ENCODE measurements at regions not wholly inside any gene's neighbourhood (a gene's known extent, or its start where the extent isn't known, plus 50 kb on each side); places are given as distances from the start of the nearest gene placed in this dataset.

DNA sequence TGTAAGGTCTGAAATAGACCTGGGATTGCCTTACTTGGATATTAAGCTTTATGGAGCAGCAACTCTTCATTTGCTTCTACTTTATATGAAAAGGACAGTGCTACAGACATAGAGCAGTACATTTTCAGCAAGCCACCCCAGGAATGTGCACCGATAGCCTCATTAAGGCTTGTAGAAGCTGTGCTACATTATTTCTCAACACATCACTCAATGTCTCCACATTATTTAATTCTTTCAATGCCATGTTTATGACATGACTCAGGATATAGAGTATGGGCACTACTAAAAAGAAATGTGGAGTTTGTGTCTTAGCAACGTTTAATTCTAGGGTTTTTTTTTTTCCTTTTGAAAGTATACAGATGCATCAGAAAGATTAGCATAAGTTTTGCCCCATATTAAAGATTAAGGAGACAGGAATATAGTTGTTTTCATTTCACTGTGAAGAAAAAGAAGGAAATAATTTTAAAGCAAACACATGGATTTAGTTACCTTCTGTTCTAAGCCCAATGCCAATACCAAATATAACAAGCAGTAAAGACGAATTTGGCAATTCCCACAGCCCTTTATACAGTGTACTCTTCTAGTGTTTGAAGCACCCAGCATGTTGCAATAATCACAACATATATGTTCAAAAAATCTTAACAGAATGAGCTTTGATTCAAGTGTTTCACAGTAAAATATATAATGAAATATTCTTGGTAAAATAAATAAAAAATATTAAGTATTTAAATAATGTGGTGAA lies 2140.1 kb upstream of the AGA start:
- DNase-seq (ENCODE audit: low read depth in 2 of 2): no peak

GRCh38 chr4:179583221-179583620 lies 2141.0 kb upstream of the AGA start:
- DNase-seq (ENCODE audit: low read depth in 2 of 2): no peak

- DNase-seq (ENCODE audit: low read depth in 2 of 2): no peak
Measured at GRCh38 chr4:179584101-179584500, 2141.9 kb upstream of the AGA start.

DNA sequence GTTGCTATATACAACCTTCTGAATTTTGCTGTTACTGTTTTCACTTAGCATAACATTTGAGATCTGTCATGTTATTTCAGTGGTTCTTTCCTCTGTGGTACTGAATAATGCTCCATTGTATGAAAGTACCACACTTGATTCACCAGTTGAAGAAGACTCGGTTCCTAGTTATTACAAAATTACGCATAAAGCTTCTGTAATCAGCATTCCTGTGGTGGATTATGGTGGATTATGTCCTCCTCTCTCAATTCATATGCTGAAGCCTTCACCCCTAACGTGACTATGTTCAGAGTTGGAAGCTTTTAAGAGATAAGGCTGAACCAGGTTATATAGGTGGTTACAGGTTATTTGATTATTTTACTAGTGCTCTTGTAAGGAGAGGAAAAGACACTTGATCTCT lies 2143.5 kb upstream of the AGA start:
- DNase-seq (ENCODE audit: low read depth in 2 of 2): no peak

DNA sequence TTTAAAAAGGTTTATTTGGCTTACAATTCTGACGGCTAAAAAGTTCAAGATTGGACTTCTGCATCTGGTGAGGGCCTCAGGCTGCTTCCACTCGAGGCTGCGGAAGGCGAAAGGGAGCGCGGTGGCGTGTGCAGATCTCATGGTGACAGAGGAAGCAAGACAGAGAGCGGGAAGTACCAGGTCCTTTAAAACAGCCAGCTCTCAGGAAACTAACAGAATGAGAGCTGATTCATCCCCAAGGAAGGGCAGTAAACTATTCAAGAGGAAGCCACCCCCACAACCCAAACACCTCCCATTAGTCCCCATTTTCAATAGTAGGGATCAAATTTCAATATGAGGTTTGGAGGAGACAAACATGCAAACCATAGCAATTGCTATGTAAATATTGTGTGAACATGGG lies 2144.2 kb upstream of the AGA start:
- DNase-seq (ENCODE audit: low read depth in 2 of 2): no peak

DNA sequence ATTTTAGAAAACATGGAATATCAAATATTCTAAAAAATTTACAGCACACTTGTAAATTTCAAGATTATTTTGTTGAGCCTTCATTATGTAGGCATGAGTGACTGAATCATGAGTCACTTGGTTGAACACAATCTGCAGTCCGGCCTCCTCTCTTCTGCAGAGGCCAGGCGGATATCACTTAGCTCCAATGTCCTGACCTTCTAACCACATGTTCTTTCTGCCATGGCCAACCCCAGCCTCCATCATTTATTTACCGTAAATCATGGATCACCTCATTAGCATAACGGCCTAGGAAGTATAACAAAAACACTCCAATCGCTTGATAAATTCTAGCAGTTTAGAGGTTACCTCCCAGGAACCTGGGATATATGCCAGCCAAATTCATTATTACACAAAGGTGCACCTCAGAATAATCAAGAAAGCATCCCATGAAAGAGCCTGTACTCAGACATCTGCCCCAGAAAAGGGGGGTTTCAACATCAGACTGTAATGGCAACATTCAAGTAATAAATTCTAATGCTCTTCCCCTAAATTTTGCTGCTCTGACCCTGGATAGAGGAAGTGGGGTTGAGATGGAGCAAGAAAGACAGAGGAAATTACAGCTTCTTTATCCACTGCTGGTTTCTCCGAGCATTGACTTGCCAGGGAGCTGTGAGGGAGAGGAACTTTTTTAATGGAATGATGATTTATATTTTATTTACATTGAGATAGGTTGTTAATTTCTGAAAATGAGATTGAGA lies 2153.6 kb upstream of the AGA start:
- no peak for DNase-seq (ENCODE audit: low read depth in 2 of 2)

DNA sequence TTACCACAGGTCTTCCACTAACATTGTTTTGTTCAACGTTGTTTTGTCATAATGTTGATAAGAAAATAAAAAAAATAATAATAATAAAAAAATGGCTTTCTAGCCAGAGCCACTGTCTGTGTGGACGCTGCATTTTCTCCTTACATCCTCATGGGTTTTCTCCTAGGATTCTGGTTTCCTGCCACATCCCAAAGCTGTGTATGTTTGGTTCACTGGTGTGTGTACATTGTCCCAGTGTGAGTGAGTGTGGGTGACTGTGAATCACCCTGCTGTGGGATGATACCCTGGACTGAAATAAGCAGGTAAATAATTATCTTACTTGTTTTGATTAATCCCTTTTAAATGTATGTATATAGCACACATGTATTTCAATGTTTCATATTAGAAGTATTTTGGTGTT lies 2154.4 kb upstream of the AGA start:
- no peak for DNase-seq (ENCODE audit: low read depth in 2 of 2)

GRCh38 chr4:179597301-179597700 lies 2155.1 kb upstream of the AGA start:
- DNase-seq (ENCODE audit: low read depth in 2 of 2): no peak

DNA sequence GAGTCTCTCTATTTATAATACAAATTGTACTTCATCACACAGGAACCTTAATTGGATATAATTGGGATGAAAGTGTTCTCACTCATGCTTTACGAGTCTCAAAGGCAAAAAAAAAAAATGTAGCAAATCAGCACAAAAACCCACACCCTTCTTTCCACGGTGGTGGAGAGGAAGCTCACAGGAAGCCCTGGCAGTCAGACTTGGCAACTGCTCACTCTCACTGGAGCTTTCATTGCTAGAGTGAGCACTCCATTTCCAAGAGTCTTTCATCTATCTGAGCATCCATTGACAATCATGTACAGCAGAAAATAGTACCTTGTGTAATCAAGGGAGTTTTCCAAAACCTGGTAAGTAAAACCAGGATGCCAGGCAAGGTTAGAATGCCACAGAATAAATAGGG lies 2159.4 kb upstream of the AGA start:
- no peak for DNase-seq (ENCODE audit: low read depth in 2 of 2)

- DNase-seq (ENCODE audit: low read depth in 2 of 2): no peak
Measured at GRCh38 chr4:179605196-179605595, 2163.0 kb upstream of the AGA start.

GRCh38 chr4:179607003-179607402 lies 2164.8 kb upstream of the AGA start:
- DNase-seq (ENCODE audit: low read depth in 2 of 2): no peak

DNA sequence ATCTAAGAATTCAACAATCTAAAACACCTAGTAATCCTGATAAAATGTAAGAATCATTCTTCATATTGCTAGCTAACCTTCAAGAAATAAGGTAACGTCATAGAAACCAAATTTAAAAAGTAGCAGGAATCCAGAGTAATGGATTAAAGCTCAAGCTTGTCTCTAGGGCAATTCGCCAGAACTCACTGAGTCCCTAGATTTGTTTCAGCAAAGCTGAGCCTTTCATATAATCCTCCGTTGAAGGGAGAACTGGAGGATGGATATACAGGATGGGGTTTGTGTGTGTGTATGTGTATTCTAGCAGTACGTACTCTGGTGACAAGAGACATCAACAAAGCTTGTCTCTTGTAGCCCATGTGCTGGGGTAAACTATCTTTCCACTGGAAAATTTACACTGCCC lies 2173.5 kb upstream of the AGA start:
- DNase-seq (ENCODE audit: low read depth in 2 of 2): no peak

GRCh38 chr4:179618966-179619365 lies 2176.7 kb upstream of the AGA start:
- DNase-seq (ENCODE audit: low read depth in 2 of 2): no peak

DNA sequence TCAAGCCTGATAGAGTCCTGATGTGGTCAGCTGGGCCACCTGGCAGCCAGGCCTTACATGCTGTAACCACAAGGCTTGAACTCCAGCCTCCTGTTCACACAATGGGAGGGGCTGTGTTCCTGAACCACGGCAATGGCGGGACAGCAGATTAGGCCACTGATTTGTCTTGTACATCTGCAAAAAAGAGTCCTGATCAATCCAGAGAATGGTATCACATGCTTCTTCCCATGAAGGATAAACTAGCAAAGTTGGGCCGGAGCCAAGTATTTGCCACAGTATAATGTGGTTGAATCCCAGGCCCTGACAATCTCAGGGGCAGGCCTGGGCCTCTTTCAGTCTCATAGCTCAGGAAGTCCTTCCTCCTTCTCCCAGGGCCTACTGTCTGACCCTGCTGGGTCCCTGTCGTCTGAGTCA lies 2182.5 kb upstream of the AGA start:
- no peak for DNase-seq (ENCODE audit: low read depth in 2 of 2)

- DNase-seq (ENCODE audit: low read depth in 2 of 2): no peak
Measured at GRCh38 chr4:179625406-179625805, 2183.2 kb upstream of the AGA start.

GRCh38 chr4:179626687-179627086 lies 2184.4 kb upstream of the AGA start:
- no peak for DNase-seq (ENCODE audit: low read depth in 2 of 2)

DNA sequence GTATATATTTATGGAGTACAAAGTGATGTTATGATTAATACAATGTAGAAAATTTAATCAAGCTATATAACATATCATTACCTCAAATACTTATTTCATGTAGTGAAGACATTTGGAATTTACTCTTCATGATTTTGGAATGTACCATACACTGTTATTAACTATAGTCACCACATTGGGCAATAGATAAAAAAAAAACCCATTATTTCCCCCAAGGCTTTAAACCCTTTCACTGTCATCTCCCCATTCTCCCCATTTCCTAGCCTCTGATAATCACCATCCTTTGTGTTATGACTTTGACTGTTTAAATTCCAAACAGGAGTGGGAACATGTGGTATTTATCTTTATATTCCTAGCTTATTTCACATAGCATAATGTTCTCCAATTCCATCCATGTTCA lies 2189.1 kb upstream of the AGA start:
- no peak for DNase-seq (ENCODE audit: low read depth in 2 of 2)

GRCh38 chr4:179634862-179635261 lies 2192.6 kb upstream of the AGA start:
- no peak for DNase-seq (ENCODE audit: low read depth in 2 of 2)

DNA sequence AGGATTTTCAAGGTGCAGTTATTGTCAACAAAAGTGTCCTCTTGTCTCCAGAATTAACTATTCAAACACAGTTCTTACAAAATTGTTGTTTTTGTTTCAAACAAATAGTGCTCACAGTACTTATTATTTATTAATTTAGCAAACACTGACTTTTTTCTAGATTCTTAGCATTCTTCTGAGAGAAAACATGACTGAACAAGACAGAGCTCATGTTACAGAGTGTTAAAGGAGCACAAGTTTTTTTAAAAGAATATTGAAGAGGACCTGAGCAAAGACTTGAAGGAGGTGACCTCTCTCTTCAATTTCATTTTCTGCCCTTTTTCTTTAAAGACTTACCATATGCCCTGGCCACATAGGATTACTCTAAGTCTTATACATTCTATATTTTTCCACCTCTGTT lies 2220.3 kb upstream of the AGA start:
- no peak for DNase-seq (ENCODE audit: low read depth in 2 of 2)

GRCh38 chr4:179663641-179664429 lies 2221.6 kb upstream of the AGA start:
- no peak for DNase-seq (ENCODE audit: low read depth in 2 of 2)

- DNase-seq (ENCODE audit: low read depth in 2 of 2): no peak
Measured at GRCh38 chr4:179664430-179665027, 2222.3 kb upstream of the AGA start.

- DNase-seq (ENCODE audit: low read depth in 2 of 2): no peak
Measured at GRCh38 chr4:179666226-179666625, 2224.0 kb upstream of the AGA start.

All from stimulated activated CD4-positive, alpha-beta T cell treated with anti-CD3 and anti-CD28 coated beads, Interleukin-1b, Interleukin-23, amount 100 ng/mL, for 4 hours (primary cell).